ENCODE measurements at regions not wholly inside any gene's neighbourhood (a gene's known extent, or its start where the extent isn't known, plus 50 kb on each side); places are given as distances from the start of the nearest gene placed in this dataset.

DNA sequence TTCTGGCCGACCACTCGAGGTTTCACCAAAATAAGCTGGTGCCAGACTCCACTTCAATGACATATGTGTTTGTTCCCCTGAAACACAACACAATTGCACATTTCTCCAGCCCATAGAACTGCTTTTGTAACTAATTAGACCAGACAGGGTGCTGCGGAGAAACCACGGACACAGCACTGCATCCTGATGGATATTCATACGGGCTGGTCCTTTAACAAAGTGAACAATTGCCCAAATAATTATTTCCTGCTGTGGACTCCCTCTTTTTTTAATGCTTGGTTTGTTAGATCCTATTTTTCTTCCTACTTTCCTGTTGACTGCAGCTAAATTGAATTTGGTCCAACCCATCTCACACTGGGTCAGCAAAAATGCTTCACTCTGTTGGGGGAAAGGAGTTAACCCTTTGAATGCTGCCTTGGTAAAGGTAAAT, 198.6 kb upstream of the BMPER start:
- no peak for DNase-seq (ENCODE audit: extremely low spot score, unreplicated experiment)
- no peak overlapping the region for H3K27ac Mint-ChIP-seq
- H3K4me1 Mint-ChIP-seq (ENCODE audit: unreplicated experiment), result peaks cover 35% of the 10 kb centered on the region
- TF ChIP-seq, protein P1, sequence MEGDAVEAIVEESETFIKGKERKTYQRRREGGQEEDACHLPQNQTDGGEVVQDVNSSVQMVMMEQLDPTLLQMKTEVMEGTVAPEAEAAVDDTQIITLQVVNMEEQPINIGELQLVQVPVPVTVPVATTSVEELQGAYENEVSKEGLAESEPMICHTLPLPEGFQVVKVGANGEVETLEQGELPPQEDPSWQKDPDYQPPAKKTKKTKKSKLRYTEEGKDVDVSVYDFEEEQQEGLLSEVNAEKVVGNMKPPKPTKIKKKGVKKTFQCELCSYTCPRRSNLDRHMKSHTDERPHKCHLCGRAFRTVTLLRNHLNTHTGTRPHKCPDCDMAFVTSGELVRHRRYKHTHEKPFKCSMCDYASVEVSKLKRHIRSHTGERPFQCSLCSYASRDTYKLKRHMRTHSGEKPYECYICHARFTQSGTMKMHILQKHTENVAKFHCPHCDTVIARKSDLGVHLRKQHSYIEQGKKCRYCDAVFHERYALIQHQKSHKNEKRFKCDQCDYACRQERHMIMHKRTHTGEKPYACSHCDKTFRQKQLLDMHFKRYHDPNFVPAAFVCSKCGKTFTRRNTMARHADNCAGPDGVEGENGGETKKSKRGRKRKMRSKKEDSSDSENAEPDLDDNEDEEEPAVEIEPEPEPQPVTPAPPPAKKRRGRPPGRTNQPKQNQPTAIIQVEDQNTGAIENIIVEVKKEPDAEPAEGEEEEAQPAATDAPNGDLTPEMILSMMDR (conservative IDR thresholded peaks at IDR 0.05), result no peak
- H3K9me3 Mint-ChIP-seq, result peaks cover 13% of the 10 kb centered on the region
- peaks cover 3% of the 10 kb centered on the region for H3K27me3 Mint-ChIP-seq
- H3K36me3 Mint-ChIP-seq, result peaks cover 16% of the 10 kb centered on the region
- peak overlapping the region; percentile 4 for H3K4me3 Mint-ChIP-seq

DNA sequence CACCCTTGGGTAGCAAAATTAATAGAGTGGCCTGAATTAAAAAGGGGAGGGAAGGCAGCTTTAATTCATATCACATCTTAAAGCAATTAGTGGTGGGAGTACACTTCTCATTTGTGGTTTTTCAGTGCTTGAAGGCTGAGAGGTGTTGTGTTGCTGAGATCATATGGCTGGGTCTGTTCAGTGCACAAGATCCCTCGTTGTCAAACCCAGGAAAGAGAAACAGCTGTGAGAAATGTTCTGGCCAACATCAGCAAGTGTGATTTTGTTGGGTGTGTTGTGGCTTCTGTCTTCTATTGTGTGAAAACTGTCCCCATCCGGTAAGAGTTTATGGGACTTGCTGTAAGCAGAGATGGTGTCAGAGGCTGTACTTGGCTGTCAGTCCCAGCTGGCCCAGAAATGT, 197.9 kb upstream of the BMPER start:
- peaks cover 3% of the 10 kb centered on the region for H3K27me3 Mint-ChIP-seq
- peaks cover 9% of the 10 kb centered on the region for H3K9me3 Mint-ChIP-seq
- TF ChIP-seq, protein P1 (conservative IDR thresholded peaks at IDR 0.05), result no peak
- no peak overlapping the region for H3K27ac Mint-ChIP-seq
- H3K36me3 Mint-ChIP-seq, result peaks cover 10% of the 10 kb centered on the region
- H3K4me1 Mint-ChIP-seq (ENCODE audit: unreplicated experiment), result peaks cover 35% of the 10 kb centered on the region
- DNase-seq (ENCODE audit: extremely low spot score, unreplicated experiment), result no peak
- peak overlapping the region; percentile 24 for H3K4me3 Mint-ChIP-seq

DNA sequence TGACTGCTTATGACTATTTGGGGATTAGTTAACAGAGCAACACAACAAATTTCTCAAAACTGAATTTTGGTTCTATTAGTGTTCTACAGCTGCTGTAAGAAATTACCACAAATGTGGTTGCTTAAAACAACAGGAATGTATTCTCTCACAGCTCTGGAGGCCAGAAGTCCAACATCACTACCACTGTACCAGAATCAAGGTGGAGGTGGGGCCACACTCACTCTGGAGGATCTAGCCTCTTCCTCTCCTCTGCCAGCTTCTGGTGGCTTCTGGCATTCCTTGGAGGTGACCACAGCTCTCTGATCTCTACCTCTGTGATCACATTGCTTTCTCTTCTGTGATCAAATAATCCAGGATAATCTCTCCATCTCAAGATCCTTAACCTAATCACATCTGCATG, 194.7 kb upstream of the BMPER start:
- H3K27ac Mint-ChIP-seq, result no peak overlapping the region
- DNase-seq (ENCODE audit: extremely low spot score, unreplicated experiment), result no peak
- H3K4me3 Mint-ChIP-seq, result no peak overlapping the region
- TF ChIP-seq, protein P1 (conservative IDR thresholded peaks at IDR 0.05), result no peak
- H3K27me3 Mint-ChIP-seq, result peaks cover 12% of the 10 kb centered on the region
- H3K4me1 Mint-ChIP-seq (ENCODE audit: unreplicated experiment), result peaks cover 26% of the 10 kb centered on the region
- H3K9me3 Mint-ChIP-seq, result no peaks in the 10 kb centered on the region
- peaks cover 3% of the 10 kb centered on the region for H3K36me3 Mint-ChIP-seq

DNA sequence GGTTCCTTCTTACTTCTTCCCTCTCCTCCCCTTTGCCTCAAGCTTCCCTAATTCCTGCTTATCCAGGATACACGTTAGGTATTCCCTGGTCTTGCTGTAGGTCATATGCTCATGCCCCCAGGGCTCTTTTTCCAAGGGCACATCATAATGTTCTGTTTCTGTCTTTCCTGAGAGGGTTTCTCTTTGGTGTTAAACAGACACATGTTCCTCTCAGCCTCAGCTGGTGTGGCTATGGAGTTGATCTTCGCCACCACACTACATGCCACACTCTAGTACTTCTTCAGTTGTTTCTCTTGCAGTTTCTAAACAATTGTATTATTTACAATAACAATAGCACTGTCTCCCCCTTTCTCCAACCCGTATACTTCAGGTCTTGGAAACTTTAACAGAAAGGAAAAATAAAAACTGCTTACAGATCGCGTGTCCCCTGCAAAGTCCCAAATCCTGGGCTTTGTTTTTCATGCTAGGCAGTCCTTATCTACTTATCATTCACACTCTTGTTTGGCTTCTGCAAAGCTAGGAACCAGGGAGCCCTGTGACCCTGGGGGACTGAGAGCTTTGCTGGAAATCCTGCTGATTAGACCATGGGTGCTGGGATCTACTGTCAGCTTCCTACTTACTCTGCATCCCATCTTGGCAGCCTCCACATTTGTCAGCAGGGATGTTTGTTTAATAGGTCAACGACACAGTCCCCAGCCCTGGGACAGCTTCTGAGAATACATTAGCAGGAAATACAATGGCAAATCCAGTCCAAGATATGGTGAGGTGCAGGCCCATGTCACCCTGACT, 193.9 kb upstream of the BMPER start:
- TF ChIP-seq, protein P1 (conservative IDR thresholded peaks at IDR 0.05), result no peak
- H3K27ac Mint-ChIP-seq, result no peak overlapping the region
- H3K36me3 Mint-ChIP-seq, result peaks cover 3% of the 10 kb centered on the region
- peaks cover 13% of the 10 kb centered on the region for H3K27me3 Mint-ChIP-seq
- H3K4me3 Mint-ChIP-seq, result no peak overlapping the region
- peaks cover 20% of the 10 kb centered on the region for H3K4me1 Mint-ChIP-seq (ENCODE audit: unreplicated experiment)
- DNase-seq (ENCODE audit: extremely low spot score, unreplicated experiment), result no peak
- peaks cover 2% of the 10 kb centered on the region for H3K9me3 Mint-ChIP-seq

DNA sequence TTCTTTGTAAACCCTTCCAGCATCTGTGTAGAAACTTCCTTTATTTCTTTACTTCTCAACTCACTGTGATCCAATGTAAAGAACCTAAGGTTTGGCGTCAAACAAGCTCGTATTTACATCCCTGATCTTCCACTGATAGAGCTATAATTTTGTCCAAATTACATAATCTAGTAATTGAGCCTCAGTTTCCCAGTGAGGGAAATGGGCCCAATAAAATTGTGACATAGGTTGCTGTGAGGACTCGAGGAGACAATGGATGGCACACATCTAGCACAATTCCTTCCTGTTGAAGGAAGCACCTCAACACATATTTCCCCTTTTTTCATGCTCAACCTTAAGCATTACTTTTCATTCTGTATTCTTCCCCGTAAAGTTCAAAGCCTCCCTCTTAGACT, 193.3 kb upstream of the BMPER start:
- peaks cover 5% of the 10 kb centered on the region for H3K9me3 Mint-ChIP-seq
- TF ChIP-seq, protein P1 (conservative IDR thresholded peaks at IDR 0.05), result no peak
- H3K36me3 Mint-ChIP-seq, result peaks cover 3% of the 10 kb centered on the region
- peaks cover 20% of the 10 kb centered on the region for H3K4me1 Mint-ChIP-seq (ENCODE audit: unreplicated experiment)
- H3K4me3 Mint-ChIP-seq, result no peak overlapping the region
- peaks cover 16% of the 10 kb centered on the region for H3K27me3 Mint-ChIP-seq
- no peak for DNase-seq (ENCODE audit: extremely low spot score, unreplicated experiment)
- no peak overlapping the region for H3K27ac Mint-ChIP-seq
